HFF-Myc (cell line): ENCODE measurements at regions not wholly inside any gene's neighbourhood (a gene's known extent, or its start where the extent isn't known, plus 50 kb on each side); places are given as distances from the start of the nearest gene placed in this dataset.

Source experiments
- DNase-seq: peaks from one replicate; pipeline ENCODE4 v3.0.0-alpha.2; 2011; ENCODE audit warnings: low read depth; ENCODE audit errors: extremely low read depth
- H3K4me3 ChIP-seq: replicated peaks from 2 replicates; pipeline ENCODE4 v1.5.1; 2011; ENCODE audit warnings: low read depth, mild to moderate bottlenecking, control low read depth, low read length
- TF ChIP-seq, protein P1 (sequence below): IDR thresholded peaks from 2 replicates; pipeline ENCODE4 v1.5.1; 2012; ENCODE audit warnings: mild to moderate bottlenecking, low read depth, low read length, control low read depth; ENCODE audit errors: missing control alignments

DNA sequence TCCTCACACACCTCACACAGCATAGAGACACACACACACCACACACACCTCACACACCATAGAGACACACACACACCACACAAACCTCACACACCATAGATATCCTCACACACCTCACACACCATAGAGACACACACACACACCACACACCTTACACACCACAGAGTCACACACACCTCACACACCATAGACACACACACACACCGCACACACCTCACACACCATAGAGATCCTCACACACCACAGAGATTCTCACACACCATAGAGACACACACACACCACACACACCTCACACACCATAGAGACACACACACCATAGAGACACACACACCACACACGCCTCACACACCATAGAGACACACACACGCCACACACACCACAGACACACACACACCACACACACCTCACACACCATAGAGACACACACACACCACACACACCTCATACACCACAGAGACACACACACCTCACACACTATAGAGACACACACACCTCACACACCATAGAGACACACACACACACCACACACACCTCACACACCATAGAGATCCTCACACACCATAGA, 270.6 kb downstream of the CYRIA start:
- no peak overlapping the region for H3K4me3 ChIP-seq
- TF ChIP-seq, protein P1, sequence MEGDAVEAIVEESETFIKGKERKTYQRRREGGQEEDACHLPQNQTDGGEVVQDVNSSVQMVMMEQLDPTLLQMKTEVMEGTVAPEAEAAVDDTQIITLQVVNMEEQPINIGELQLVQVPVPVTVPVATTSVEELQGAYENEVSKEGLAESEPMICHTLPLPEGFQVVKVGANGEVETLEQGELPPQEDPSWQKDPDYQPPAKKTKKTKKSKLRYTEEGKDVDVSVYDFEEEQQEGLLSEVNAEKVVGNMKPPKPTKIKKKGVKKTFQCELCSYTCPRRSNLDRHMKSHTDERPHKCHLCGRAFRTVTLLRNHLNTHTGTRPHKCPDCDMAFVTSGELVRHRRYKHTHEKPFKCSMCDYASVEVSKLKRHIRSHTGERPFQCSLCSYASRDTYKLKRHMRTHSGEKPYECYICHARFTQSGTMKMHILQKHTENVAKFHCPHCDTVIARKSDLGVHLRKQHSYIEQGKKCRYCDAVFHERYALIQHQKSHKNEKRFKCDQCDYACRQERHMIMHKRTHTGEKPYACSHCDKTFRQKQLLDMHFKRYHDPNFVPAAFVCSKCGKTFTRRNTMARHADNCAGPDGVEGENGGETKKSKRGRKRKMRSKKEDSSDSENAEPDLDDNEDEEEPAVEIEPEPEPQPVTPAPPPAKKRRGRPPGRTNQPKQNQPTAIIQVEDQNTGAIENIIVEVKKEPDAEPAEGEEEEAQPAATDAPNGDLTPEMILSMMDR = no peak

DNA sequence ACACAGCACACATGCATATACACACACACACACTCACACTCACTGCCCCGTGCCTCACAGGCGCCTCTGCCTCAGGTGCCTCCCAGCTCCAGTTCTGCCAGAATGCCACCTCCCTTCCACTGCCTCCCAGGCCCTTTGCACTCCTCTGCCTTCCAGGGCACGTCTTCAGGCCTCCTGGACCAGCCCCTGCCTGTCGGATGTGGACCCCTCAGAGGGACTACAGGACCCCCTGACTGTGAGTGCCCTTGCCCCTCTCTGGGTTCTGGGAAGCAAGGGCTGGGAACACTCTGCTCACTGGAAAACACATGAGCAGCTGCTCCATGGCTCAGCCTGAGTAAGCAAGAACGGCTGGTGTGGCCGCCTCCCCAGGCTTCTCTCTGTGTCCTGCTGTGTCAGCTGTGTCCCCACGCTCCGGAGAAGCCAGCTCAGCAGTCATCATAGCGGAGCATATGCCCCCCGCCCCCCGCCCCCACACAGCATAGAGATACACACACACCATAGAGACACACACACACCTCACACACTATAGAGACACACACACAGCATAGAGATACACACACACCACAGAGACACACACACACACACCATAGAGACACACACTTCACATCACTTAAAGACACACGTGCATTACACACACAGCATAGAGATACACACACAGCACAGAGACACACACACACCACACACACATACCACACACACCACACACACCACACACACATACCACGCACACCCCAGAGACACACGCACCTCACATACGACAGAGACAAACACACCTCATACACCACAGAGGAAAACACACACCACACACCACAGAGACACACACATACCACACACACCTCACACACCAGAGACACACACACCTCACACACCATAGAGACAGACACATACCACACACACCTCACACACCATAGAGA, 271.3 kb downstream of the CYRIA start:
- TF ChIP-seq, protein P1 = no peak
- DNase-seq = no peak
- H3K4me3 ChIP-seq = no peak overlapping the region

More for the DNA sequence above, 270.6 kb downstream of the CYRIA start:
- no peak for DNase-seq

DNA sequence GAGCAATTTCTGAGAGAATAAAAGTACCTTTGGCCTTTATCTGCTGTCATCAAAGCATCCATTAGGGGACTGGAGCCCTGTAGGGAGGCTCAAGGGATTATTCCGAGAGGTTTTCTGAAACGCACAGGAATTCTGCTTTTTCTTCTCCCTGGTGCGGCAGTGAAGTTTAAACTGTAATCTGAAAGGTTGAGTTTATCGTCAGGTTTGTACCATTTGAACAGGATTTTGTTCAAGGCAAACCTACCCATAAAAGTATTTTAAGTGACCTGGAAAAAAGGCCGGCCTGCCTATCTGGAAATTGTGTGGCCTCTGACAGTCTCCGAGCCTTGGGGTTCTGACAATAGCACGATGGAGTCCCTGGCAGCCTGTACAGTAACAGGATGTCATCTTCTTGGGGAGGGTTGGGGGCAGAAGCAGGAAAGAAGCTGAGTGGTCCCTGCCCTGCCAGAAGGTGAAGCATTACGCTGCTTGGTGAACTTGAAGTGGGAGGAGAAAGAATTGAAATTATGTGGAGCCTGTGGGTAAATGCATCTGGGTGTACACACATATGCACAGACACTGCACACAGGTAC, 272.0 kb downstream of the CYRIA start:
- no peak for DNase-seq
- H3K4me3 ChIP-seq = no peak overlapping the region
- TF ChIP-seq, protein P1 = no peak

DNA sequence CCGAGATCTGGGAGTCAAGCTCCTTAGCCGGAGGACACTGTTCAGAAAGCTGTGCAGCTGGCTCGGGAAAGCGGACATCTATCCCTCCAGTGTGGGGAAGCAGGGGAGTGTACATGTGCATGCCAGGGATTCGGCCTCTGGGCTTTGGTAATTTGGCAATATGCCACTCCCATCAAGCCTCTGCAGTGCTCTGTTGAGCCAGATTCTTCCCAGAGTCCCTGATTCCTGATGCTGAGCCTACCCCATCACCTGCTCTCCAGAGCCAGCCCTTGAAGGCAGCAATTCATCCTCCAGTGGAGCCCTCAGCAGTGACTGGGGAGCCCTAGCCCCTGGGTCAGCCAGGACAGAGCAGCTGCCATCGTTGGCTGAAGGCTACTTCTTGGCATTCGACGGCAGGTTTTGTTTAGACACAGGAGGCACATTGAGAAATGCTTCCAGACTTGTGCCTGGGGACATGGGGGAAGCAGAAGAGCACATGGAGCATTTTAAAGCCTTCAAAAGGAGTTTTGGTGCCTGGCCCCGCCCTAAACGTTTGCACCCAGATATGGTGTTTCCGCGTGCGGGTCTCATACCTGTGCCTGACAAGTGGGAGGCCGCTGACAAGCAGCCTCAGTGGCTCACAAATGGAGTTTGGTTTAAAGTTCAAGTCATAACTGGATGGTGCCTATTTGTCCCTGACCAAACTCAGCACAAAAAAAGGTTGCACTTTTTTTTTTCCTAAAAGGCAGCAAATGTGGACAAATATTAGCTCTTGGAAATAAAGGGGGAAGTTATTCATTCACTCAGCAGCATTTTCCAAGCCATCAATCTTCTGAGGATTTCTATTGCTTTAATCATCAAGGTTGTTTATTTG, 272.8 kb downstream of the CYRIA start:
- TF ChIP-seq, protein P1 = no peak
- H3K4me3 ChIP-seq = no peak overlapping the region
- DNase-seq = no peak

DNA sequence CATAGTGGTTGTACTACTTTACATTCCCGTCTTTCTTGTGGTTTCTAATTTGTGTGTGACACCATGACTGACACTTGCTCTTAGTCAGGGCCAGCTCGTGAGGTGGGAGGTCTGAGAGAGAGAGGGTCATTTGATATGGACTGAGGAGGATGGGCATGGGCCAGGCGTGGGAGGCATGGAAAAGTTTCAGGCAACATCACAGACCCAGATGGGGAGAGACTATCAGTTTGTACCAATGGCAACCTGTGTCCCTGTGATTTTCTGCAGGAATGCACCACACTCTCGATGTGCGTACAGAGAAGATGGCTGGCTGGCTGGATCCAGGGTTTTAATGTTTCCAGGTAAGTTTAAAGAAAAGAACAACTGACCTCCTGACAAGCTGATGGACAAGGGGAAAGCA, 273.6 kb downstream of the CYRIA start:
- TF ChIP-seq, protein P1 = no peak
- DNase-seq = no peak

DNA sequence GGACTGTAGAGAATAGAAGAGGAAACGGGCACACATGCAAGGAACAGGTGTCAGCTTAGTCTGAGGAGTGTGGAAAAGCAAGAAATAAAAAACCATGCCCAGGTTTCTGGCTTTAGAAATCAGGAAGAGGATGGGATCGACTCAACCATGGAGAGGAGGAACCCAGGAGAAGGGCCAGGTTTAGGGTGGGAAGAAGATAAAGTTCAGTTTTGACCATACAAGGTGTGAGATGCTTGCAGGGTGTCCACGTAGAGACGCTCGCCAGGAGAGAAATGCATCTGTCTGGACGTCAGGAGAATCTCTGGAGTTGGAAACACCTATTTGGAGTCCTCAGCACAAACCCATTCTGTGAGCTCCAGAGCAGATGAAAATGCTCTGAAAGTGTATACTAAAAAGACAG, 275.1 kb downstream of the CYRIA start:
- TF ChIP-seq, protein P1 = no peak
- no peak overlapping the region for H3K4me3 ChIP-seq
- DNase-seq = no peak

More for the DNA sequence above, 273.6 kb downstream of the CYRIA start:
- H3K4me3 ChIP-seq = no peak overlapping the region
